GM12878 (cell line): ENCODE measurements at regions not wholly inside any gene's neighbourhood (a gene's known extent, or its start where the extent isn't known, plus 50 kb on each side); places are given as distances from the start of the nearest gene placed in this dataset.

Source experiments
- CBFB ChIP-seq: IDR thresholded peaks from 2 replicates; pipeline ENCODE4 v1.6.1; 2016; ENCODE audit warnings: antibody characterized with exemption, low read depth
- CEBPB ChIP-seq, 2 experiments: fragments of 150-350 bp in 1 of 2; IDR thresholded peaks; 2 replicates each; pipeline ENCODE4 v1.6.1; 2012 to 2014; ENCODE audit warnings: low read depth in 2 of 2, low read length in 2 of 2, borderline replicate concordance in 1 of 2, inconsistent platforms in 1 of 2
- CTCF ChIP-seq, 3 experiments: IDR thresholded peaks in 2 of 3; conservative IDR thresholded peaks in 1 of 3; 2 replicates each; pipeline ENCODE4 v1.5.1; 2011; ENCODE audit warnings: low read depth in 3 of 3, low read length in 3 of 3, mild to moderate bottlenecking in 3 of 3, control low read depth in 2 of 3, moderate library complexity in 2 of 3, inconsistent platforms in 1 of 3, mixed read lengths in 1 of 3; ENCODE audit not compliant: control insufficient read depth in 2 of 3, insufficient read depth in 1 of 3; ENCODE audit errors: extremely low read depth in 1 of 3
- E4F1 ChIP-seq: fragments of 450-650 bp; IDR thresholded peaks from 2 replicates; pipeline ENCODE4 v1.6.1; 2018; ENCODE audit warnings: borderline replicate concordance, mild to moderate bottlenecking; ENCODE audit not compliant: partially characterized antibody
- ELK1 ChIP-seq: IDR thresholded peaks from 2 replicates; pipeline ENCODE4 v1.6.1; 2012; ENCODE audit warnings: low read depth, low read length, improper control_type of control experiment
- HDAC2 ChIP-seq: fragments of 200-600 bp; sonication (generic); IDR thresholded peaks from 2 replicates; pipeline ENCODE4 v1.6.1; 2017
- JUNB ChIP-seq: IDR thresholded peaks from 2 replicates; pipeline ENCODE4 v1.6.1; 2016; ENCODE audit warnings: antibody characterized with exemption, mild to moderate bottlenecking
- MAX ChIP-seq: IDR thresholded peaks from 2 replicates; pipeline ENCODE4 v1.6.1; 2012; ENCODE audit warnings: low read depth, low read length, improper control_type of control experiment
- NRF1 ChIP-seq: conservative IDR thresholded peaks from 2 replicates; pipeline ENCODE4 v1.6.1; 2011; ENCODE audit warnings: mild to moderate bottlenecking, low read depth, low read length, improper control_type of control experiment
- SIN3A ChIP-seq: IDR thresholded peaks from 2 replicates; pipeline ENCODE4 v1.6.1; 2012; ENCODE audit warnings: low read depth, low read length, improper control_type of control experiment
- SMAD1 ChIP-seq: fragments of 450-650 bp; IDR thresholded peaks from 2 replicates; pipeline ENCODE4 v1.6.1; 2018; ENCODE audit warnings: mild to moderate bottlenecking, low read depth; ENCODE audit not compliant: partially characterized antibody
- SP1 ChIP-seq: IDR thresholded peaks from one replicate; pipeline ENCODE4 v1.6.1; 2011; ENCODE audit warnings: low read depth, low read length
- YY1 ChIP-seq: IDR thresholded peaks from 2 replicates; pipeline ENCODE4 v1.6.1; 2011; ENCODE audit warnings: low read depth, mild to moderate bottlenecking, low read length
- ZNF687 ChIP-seq: fragments of 450-650 bp; IDR thresholded peaks from 2 replicates; pipeline ENCODE4 v1.6.1; 2017; ENCODE audit warnings: mild to moderate bottlenecking, moderate library complexity

GRCh38 chr6:170152124-170152926, 138.6 kb downstream of the DLL1 start:
- TF ChIP-seq CTCF (IDR thresholded peaks at IDR 0.05 in 2 of 3, conservative IDR thresholded peaks at IDR 0.05 in 1 of 3; ENCODE audit: control insufficient read depth in 2 of 3, extremely low read depth in 1 of 3, insufficient read depth in 1 of 3, low read depth in 3 of 3, low read length in 3 of 3), result no peak
- TF ChIP-seq SMAD1, result no peak
- TF ChIP-seq JUNB, result no peak
- no peak for TF ChIP-seq CBFB
- no peak for TF ChIP-seq E4F1
- no peak for TF ChIP-seq MAX
- no peak for TF ChIP-seq HDAC2
- no peak for TF ChIP-seq ELK1
- TF ChIP-seq NRF1, result no peak
- no peak for TF ChIP-seq SP1
- no peak for TF ChIP-seq SIN3A
- no peak for TF ChIP-seq YY1
- TF ChIP-seq ZNF687, result no peak
- no peak for TF ChIP-seq CEBPB (IDR thresholded peaks at IDR 0.05; ENCODE audit: borderline replicate concordance in 1 of 2, low read depth in 2 of 2, low read length in 2 of 2)
